GM23338 (cell line): ENCODE measurements at regions not wholly inside any gene's neighbourhood (a gene's known extent, or its start where the extent isn't known, plus 50 kb on each side); places are given as distances from the start of the nearest gene placed in this dataset.

Source experiments
- ATAC-seq: fragments of 200-7000 bp; cut with Tn5 transposase; 3 replicates; pipeline ENCODE4 v1.9.1; 2020
- DNase-seq: peaks from one replicate; pipeline ENCODE4 v3.0.0-alpha.2; 2015; ENCODE audit warnings: low spot score
- H2AFZ ChIP-seq: fragments of 200-600 bp; sonication (generic); 2 replicates; pipeline ENCODE4 v1.8.0; 2016; ENCODE audit warnings: antibody characterized with exemption, mild to moderate bottlenecking, moderate library complexity
- H3F3A ChIP-seq: fragments of 200-600 bp; sonication (generic); replicated peaks from 2 replicates; pipeline ENCODE4 v1.8.0; 2017; ENCODE audit warnings: antibody characterized with exemption, mixed run types, low read depth
- H3K27ac ChIP-seq: fragments of 200-600 bp; sonication (generic); 2 replicates; pipeline ENCODE4 v1.6.1; 2016; ENCODE audit warnings: low read depth
- H3K27me3 ChIP-seq: fragments of 200-600 bp; sonication (generic); 2 replicates; pipeline ENCODE4 v1.8.0; 2016; ENCODE audit warnings: mild to moderate bottlenecking, mixed run types, moderate library complexity; ENCODE audit not compliant: insufficient read depth
- H3K36me3 ChIP-seq: fragments of 200-600 bp; sonication (generic); 2 replicates; pipeline ENCODE4 v1.8.0; 2016; ENCODE audit warnings: mild to moderate bottlenecking; ENCODE audit not compliant: insufficient read depth
- H3K4me1 ChIP-seq: fragments of 200-600 bp; sonication (generic); 2 replicates; pipeline ENCODE4 v1.8.0; 2016; ENCODE audit warnings: mild to moderate bottlenecking, moderate library complexity; ENCODE audit not compliant: insufficient read depth
- H3K4me2 ChIP-seq: fragments of 200-600 bp; sonication (generic); 2 replicates; pipeline ENCODE4 v1.7.1; 2017; ENCODE audit warnings: mixed run types
- H3K4me3 ChIP-seq: fragments of 200-600 bp; sonication (generic); 2 replicates; pipeline ENCODE4 v1.6.1; 2016; ENCODE audit warnings: mixed run types
- H3K79me2 ChIP-seq: fragments of 200-600 bp; sonication (generic); replicated peaks from 2 replicates; pipeline ENCODE4 v1.8.0; 2017; ENCODE audit warnings: mild to moderate bottlenecking; ENCODE audit not compliant: insufficient read depth
- H3K9me2 ChIP-seq: fragments of 200-600 bp; sonication (generic); 2 replicates; pipeline ENCODE4 v1.8.0; 2017; ENCODE audit not compliant: insufficient read depth
- H4K20me1 ChIP-seq: fragments of 200-600 bp; sonication (generic); replicated peaks from 2 replicates; pipeline ENCODE4 v1.8.0; 2017; ENCODE audit warnings: mild to moderate bottlenecking; ENCODE audit not compliant: insufficient read depth
- H3K27ac Mint-ChIP-seq: 2 replicates; pipeline ENCODE4 v1.8.0; 2020; ENCODE audit warnings: inconsistent platforms, mild to moderate bottlenecking, moderate library complexity, mixed read lengths
- H3K27me3 Mint-ChIP-seq: 3 replicates; pipeline ENCODE4 v1.8.0; 2022; ENCODE audit warnings: low read depth, mild to moderate bottlenecking, moderate library complexity, mixed read lengths, inconsistent platforms; ENCODE audit not compliant: insufficient read depth, poor library complexity
- H3K36me3 Mint-ChIP-seq: 3 replicates; pipeline ENCODE4 v1.8.0; 2021; ENCODE audit warnings: low read depth, mild to moderate bottlenecking, inconsistent platforms, moderate library complexity, mixed read lengths
- H3K4me1 Mint-ChIP-seq: 3 replicates; pipeline ENCODE4 v1.8.0; 2020; ENCODE audit warnings: mild to moderate bottlenecking, inconsistent platforms, mixed read lengths
- H3K4me3 Mint-ChIP-seq: 3 replicates; pipeline ENCODE4 v1.8.0; 2021; ENCODE audit warnings: moderate library complexity, mild to moderate bottlenecking, inconsistent platforms, mixed read lengths
- H3K9me3 Mint-ChIP-seq: 3 replicates; pipeline ENCODE4 v1.8.0; 2020; ENCODE audit warnings: moderate library complexity, mild to moderate bottlenecking, inconsistent platforms, mixed read lengths
- ETS1 ChIP-seq: IDR thresholded peaks from 2 replicates; pipeline ENCODE4 v1.6.1; 2016; ENCODE audit warnings: antibody characterized with exemption
- EZH2 ChIP-seq: fragments of 200-600 bp; sonication (generic); IDR thresholded peaks from one replicate; pipeline ENCODE4 v1.8.0; 2017; ENCODE audit warnings: antibody characterized with exemption, mild to moderate bottlenecking, low read depth; ENCODE audit not compliant: unreplicated experiment
- EZH2phosphoT487 ChIP-seq: fragments of 200-600 bp; sonication (generic); IDR thresholded peaks from one replicate; pipeline ENCODE4 v1.8.1; 2018; ENCODE audit warnings: antibody characterized with exemption; ENCODE audit not compliant: unreplicated experiment
- NANOG ChIP-seq: IDR thresholded peaks from 2 replicates; pipeline ENCODE4 v1.6.1; 2016; ENCODE audit warnings: antibody characterized with exemption, borderline replicate concordance
- POLR2AphosphoS5 ChIP-seq: IDR thresholded peaks from 2 replicates; pipeline ENCODE4 v1.6.1; 2016; ENCODE audit warnings: antibody characterized with exemption, low read depth
- ZNF462 ChIP-seq: fragments of 250-450 bp; sonication (Bioruptor Pico); IDR thresholded peaks from 2 replicates; pipeline ENCODE4 v1.5.0; 2020; ENCODE audit warnings: mild to moderate bottlenecking, moderate library complexity

- Histone ChIP-seq H3K4me3 (no peak overlapping the region), H3F3A (no peaks in the 10 kb centered on the region), H3K36me3 (no peaks in the 10 kb centered on the region), H3K4me1 (no peaks in the 10 kb centered on the region), H3K79me2 (no peaks in the 10 kb centered on the region), H3K4me2 (no peak overlapping the region), H4K20me1 (no peaks in the 10 kb centered on the region), H3K27ac (no peak overlapping the region), H3K9me2 (no peaks in the 10 kb centered on the region; the same call in 1 of the 2 replicates), H3K27me3 (no peaks in the 10 kb centered on the region), H2AFZ (no peak overlapping the region)
- H3K4me1 Mint-ChIP-seq: no peaks in the 10 kb centered on the region
- no peak for ATAC-seq
- TF ChIP-seq NANOG (no peak), EZH2 (no peak), POLR2AphosphoS5 (no peak), ZNF462 (CRISPR knock-in tag) (no peak), ETS1 (no peak), EZH2phosphoT487 (no peak)
- DNase-seq: no peak
- H3K27ac Mint-ChIP-seq: no peak overlapping the region
- H3K4me3 Mint-ChIP-seq: no peak overlapping the region
- no peaks in the 10 kb centered on the region for H3K27me3 Mint-ChIP-seq
- no peaks in the 10 kb centered on the region; the same call in 2 of the 3 replicates for H3K9me3 Mint-ChIP-seq
- no peaks in the 10 kb centered on the region for H3K36me3 Mint-ChIP-seq
Observed at GRCh38 chr1:41994195-41994894, 75.6 kb upstream of the HIVEP3 start.
